ENCODE measurements at regions not wholly inside any gene's neighbourhood (a gene's known extent, or its start where the extent isn't known, plus 50 kb on each side); places are given as distances from the start of the nearest gene placed in this dataset.
"Not testable (repeated sequence)": the region's sequence is repeated elsewhere in the genome, so short reads cannot be mapped to it uniquely, and the experiment has no call there.

- no peak for DNase-seq
These were observed 648.8 kb downstream of the NXPH1 start for GRCh38 chr7:9082203-9082602.

- no peak for DNase-seq
These were observed 650.4 kb downstream of the NXPH1 start for GRCh38 chr7:9083837-9084236.

GRCh38 chr7:9091282-9091681 lies 657.9 kb downstream of the NXPH1 start:
- no peak for DNase-seq

GRCh38 chr7:9097565-9098060 lies 664.2 kb downstream of the NXPH1 start:
- DNase-seq, result no peak

- no peak for DNase-seq
These were observed 666.9 kb downstream of the NXPH1 start for GRCh38 chr7:9100289-9100688.

- no peak for DNase-seq
These were observed 669.4 kb downstream of the NXPH1 start for GRCh38 chr7:9102846-9103245.

- no peak for DNase-seq
These were observed 673.3 kb downstream of the NXPH1 start for GRCh38 chr7:9106747-9107146.

GRCh38 chr7:9120331-9120730 lies 686.9 kb downstream of the NXPH1 start:
- no peak for DNase-seq

GRCh38 chr7:9124320-9124719 lies 690.9 kb downstream of the NXPH1 start:
- no peak for DNase-seq

GRCh38 chr7:9125246-9125645 lies 691.8 kb downstream of the NXPH1 start:
- no peak for DNase-seq

- DNase-seq, result no peak
These were observed 694.5 kb downstream of the NXPH1 start for GRCh38 chr7:9127901-9128300.

GRCh38 chr7:9148687-9149086 lies 715.3 kb downstream of the NXPH1 start:
- no peak for DNase-seq

GRCh38 chr7:9149499-9150082 lies 716.2 kb downstream of the NXPH1 start:
- DNase-seq, result no peak

- not testable (repeated sequence) for DNase-seq
These were observed 730.3 kb downstream of the NXPH1 start for GRCh38 chr7:9163691-9164090.

GRCh38 chr7:9175871-9176270 lies 742.5 kb downstream of the NXPH1 start:
- DNase-seq, result no peak

GRCh38 chr7:9181356-9181755 lies 747.9 kb downstream of the NXPH1 start:
- DNase-seq, result no peak

GRCh38 chr7:9186730-9187129 lies 753.3 kb downstream of the NXPH1 start:
- no peak for DNase-seq

GRCh38 chr7:9189703-9190102 lies 756.3 kb downstream of the NXPH1 start:
- no peak for DNase-seq

- no peak for DNase-seq
These were observed 759.6 kb downstream of the NXPH1 start for GRCh38 chr7:9192969-9193368.

GRCh38 chr7:9200626-9201025 lies 767.2 kb downstream of the NXPH1 start:
- DNase-seq, result no peak

GRCh38 chr7:9201928-9202327 lies 768.5 kb downstream of the NXPH1 start:
- no peak for DNase-seq

GRCh38 chr7:9204571-9204970 lies 771.2 kb downstream of the NXPH1 start:
- no peak for DNase-seq

GRCh38 chr7:9210114-9210513 lies 776.7 kb downstream of the NXPH1 start:
- DNase-seq, result no peak

GRCh38 chr7:9217204-9217603 lies 783.8 kb downstream of the NXPH1 start:
- no peak for DNase-seq

- DNase-seq, result no peak
These were observed 793.1 kb downstream of the NXPH1 start for GRCh38 chr7:9226500-9226899.

Data from left hindlimb (tissue), 1 donor.